ENCODE measurements at regions not wholly inside any gene's neighbourhood (a gene's known extent, or its start where the extent isn't known, plus 50 kb on each side); places are given as distances from the start of the nearest gene placed in this dataset.
A peak's percentile ranks its signal among the peaks of the same experiment; 100 is the strongest.

DNA sequence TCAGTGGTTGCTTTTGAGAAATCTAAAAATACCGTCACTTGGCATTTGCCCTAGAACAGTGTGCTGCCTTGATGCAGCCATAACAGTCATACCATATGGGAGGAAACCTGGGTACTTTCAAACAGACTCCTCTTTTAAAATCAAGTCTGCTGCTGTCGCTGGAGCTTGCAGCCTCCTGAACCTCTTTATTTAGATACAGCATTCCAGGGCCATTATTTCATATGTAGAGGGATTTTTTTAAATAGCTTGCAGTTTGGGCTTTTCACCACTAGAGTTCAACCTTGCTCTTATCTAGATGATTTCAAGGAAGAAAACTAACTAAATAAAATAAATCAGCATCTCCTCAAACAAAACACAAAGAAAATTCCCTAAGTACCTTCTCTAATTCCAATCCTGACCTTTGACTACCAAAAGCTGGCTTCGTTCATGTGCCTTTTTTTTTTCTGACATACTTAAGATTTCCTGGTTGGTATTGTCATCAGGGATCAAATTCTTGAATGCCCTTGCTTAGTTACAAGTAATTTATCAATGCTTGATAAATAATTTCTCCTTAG lies 111.6 kb downstream of the KBTBD8 start:
- H3K4me3 ChIP-seq (ENCODE audit: extremely low read depth in 1 of 4, insufficient read depth in 2 of 4, low read depth in 3 of 4, low read length in 4 of 4), result no peak overlapping the region
- H3K9ac ChIP-seq (replicated peaks in 1 of 4; ENCODE audit: extremely low read depth in 1 of 4, low read depth in 3 of 4, low read length in 3 of 4), result no peak overlapping the region
- no peaks in the 10 kb centered on the region for H3K9me3 ChIP-seq (ENCODE audit: insufficient read depth in 2 of 2, low read depth in 1 of 2, low read length in 1 of 2)
- ChIA-PET POLR2A (ENCODE audit: partially characterized antibody) (no interaction called here), CTCF (ENCODE audit: partially characterized antibody) (interaction anchor here (0.6 to 2.8 kb wide), 50 partner anchors 8 to 1824 kb away, joined by 3 to 25 read pairs (median 4); no protein-coding TSS in a partner anchor)
- no peak overlapping the region for H2AK5ac ChIP-seq (ENCODE audit: low read depth, low read length)
- H3K14ac ChIP-seq (ENCODE audit: insufficient read length), result no peak overlapping the region
- H3K4ac ChIP-seq (replicated peaks; ENCODE audit: insufficient read length, low read depth, low read length), result no peak overlapping the region
- H3K23me2 ChIP-seq (ENCODE audit: low read depth, low read length), result no peaks in the 10 kb centered on the region
- H3K56ac ChIP-seq (replicated peaks; ENCODE audit: insufficient read length, low read depth, low read length), result no peak overlapping the region
- H3K36me3 ChIP-seq (ENCODE audit: control insufficient read depth in 2 of 4, insufficient read depth in 4 of 4, low read length in 3 of 4), result no peaks in the 10 kb centered on the region; a peak in 1 of 8 replicates
- no peak overlapping the region for H3K4me2 ChIP-seq (ENCODE audit: insufficient read depth in 1 of 2, low read depth in 2 of 2, low read length in 2 of 2)
- H3K27me3 ChIP-seq (replicated peaks in 1 of 4; ENCODE audit: control insufficient read depth in 3 of 4, extremely low read depth in 1 of 4, insufficient read depth in 3 of 4, low read length in 3 of 4), result no peaks in the 10 kb centered on the region
- H2BK5ac ChIP-seq (ENCODE audit: low read depth, low read length), result no peak overlapping the region
- no peak for DNase-seq (ENCODE audit: low read depth in 1 of 2, low spot score in 2 of 2)
- no peak overlapping the region for H2BK15ac ChIP-seq (ENCODE audit: low read length)
- no peak overlapping the region for H2BK12ac ChIP-seq (ENCODE audit: low read depth, low read length)
- H4K91ac ChIP-seq (replicated peaks; ENCODE audit: insufficient read length, low read length), result no peak overlapping the region
- no peak overlapping the region for H3K27ac ChIP-seq (ENCODE audit: low read depth, low read length)
- H2BK20ac ChIP-seq (ENCODE audit: low read length), result no peak overlapping the region
- no peak overlapping the region for H3K23ac ChIP-seq (ENCODE audit: insufficient read length)
- H4K20me1 ChIP-seq (replicated peaks in 1 of 2; ENCODE audit: control insufficient read depth in 1 of 2, insufficient read depth in 2 of 2, low read length in 2 of 2), result no peaks in the 10 kb centered on the region
- WGBS, 2 experiments (ENCODE audit: extremely low coverage in 1 of 2, insufficient coverage in 1 of 2, insufficient read length in 1 of 2, insufficient replicate concordance in 2 of 2, low coverage in 1 of 2, low lambda C conversion rate in 2 of 2, missing lambda C conversion rate in 1 of 2), result 35% methylated on average over 3 of the region's 3 CpGs; no CpG with 5 or more reads in 1 of the 2 experiments
- H4K8ac ChIP-seq (ENCODE audit: extremely low read depth, insufficient read depth, low read length), result no peak overlapping the region
- H4K5ac ChIP-seq (ENCODE audit: insufficient read length, low read depth, low read length), result no peak overlapping the region
- H3K4me1 ChIP-seq (replicated peaks in 1 of 4; ENCODE audit: control insufficient read depth in 3 of 4, insufficient read depth in 4 of 4, low read length in 3 of 4), result peaks cover 0 to 8% (median 0%) of the 10 kb centered on the region in 4 experiments; a peak in 2 of 7 replicates
- peak; percentile 55 for FAIRE-seq
- no peaks in the 10 kb centered on the region for H3K79me2 ChIP-seq (ENCODE audit: control insufficient read depth in 1 of 2, insufficient read depth in 2 of 2, low read length in 2 of 2)
- H2BK120ac ChIP-seq (replicated peaks; ENCODE audit: low read depth, low read length), result no peak overlapping the region
- H3K18ac ChIP-seq (ENCODE audit: extremely low read depth, low read length), result no peak overlapping the region
- no peaks in the 10 kb centered on the region for H3K79me1 ChIP-seq (ENCODE audit: low read depth, low read length)
- peak overlapping the region; percentile 21; the same call in 1 of the 2 replicates for H2AFZ ChIP-seq (ENCODE audit: low read length)
- TF ChIP-seq RAD21 (IDR thresholded peaks at IDR 0.05 in 1 of 2, conservative IDR thresholded peaks at IDR 0.05 in 1 of 2; ENCODE audit: low read depth in 2 of 2, low read length in 2 of 2), result peak; percentile 65 to 73
- TF ChIP-seq, protein P1, sequence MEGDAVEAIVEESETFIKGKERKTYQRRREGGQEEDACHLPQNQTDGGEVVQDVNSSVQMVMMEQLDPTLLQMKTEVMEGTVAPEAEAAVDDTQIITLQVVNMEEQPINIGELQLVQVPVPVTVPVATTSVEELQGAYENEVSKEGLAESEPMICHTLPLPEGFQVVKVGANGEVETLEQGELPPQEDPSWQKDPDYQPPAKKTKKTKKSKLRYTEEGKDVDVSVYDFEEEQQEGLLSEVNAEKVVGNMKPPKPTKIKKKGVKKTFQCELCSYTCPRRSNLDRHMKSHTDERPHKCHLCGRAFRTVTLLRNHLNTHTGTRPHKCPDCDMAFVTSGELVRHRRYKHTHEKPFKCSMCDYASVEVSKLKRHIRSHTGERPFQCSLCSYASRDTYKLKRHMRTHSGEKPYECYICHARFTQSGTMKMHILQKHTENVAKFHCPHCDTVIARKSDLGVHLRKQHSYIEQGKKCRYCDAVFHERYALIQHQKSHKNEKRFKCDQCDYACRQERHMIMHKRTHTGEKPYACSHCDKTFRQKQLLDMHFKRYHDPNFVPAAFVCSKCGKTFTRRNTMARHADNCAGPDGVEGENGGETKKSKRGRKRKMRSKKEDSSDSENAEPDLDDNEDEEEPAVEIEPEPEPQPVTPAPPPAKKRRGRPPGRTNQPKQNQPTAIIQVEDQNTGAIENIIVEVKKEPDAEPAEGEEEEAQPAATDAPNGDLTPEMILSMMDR (IDR thresholded peaks at IDR 0.05; ENCODE audit: control extremely low read depth in 1 of 3, insufficient read depth in 1 of 3, low read depth in 1 of 3, low read length in 3 of 3), result peak in 2 of 3 experiments; percentile 47 to 53; a peak in 3 of 4 replicates
- TF ChIP-seq POU5F1 (IDR thresholded peaks at IDR 0.05; ENCODE audit: low read depth, low read length), result no peak
- TF ChIP-seq TEAD4 (IDR thresholded peaks at IDR 0.05; ENCODE audit: low read depth, low read length), result peak; percentile 54; the same call in 1 of the 2 replicates
- TF ChIP-seq GABPA (IDR thresholded peaks at IDR 0.05; ENCODE audit: borderline replicate concordance, insufficient read depth, low read length), result no peak

Data from H1 (cell line).